Activated CD4-positive, alpha-beta T cell treated with anti-CD3 and anti-CD28 coated beads, Interleukin-10, Interleukin-2, amounts not matched to agents 100 ng/mL and 50 ng/mL, durations not matched to agents 16 hours and 8 hours (primary cell): ENCODE measurements at regions not wholly inside any gene's neighbourhood (a gene's known extent, or its start where the extent isn't known, plus 50 kb on each side); places are given as distances from the start of the nearest gene placed in this dataset.

ENCODE experiments used
- DNase-seq: peaks from one replicate; pipeline ENCODE4 v3.0.0-alpha.2; 2020

DNA sequence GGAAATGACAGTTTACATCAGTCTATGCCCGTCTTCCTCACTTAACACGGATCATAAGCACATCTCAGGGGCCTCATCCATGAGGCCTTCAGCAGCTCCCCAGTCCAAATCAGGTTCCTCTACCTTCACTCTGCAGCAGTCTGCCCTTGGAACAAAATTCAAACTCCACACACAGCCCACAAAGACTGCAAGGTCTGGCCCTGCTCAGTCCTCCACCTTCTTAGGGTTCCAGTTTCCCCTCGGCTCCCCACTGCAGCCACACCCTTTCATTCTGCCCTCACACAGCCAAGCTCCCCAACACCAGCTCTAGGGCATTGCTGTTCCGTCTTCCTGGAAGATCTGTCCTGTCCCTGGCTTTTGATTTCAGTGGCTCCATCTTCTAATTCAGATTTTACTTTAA is 95.2 kb upstream of the IQSEC1 start:
- DNase-seq: no peak

DNA sequence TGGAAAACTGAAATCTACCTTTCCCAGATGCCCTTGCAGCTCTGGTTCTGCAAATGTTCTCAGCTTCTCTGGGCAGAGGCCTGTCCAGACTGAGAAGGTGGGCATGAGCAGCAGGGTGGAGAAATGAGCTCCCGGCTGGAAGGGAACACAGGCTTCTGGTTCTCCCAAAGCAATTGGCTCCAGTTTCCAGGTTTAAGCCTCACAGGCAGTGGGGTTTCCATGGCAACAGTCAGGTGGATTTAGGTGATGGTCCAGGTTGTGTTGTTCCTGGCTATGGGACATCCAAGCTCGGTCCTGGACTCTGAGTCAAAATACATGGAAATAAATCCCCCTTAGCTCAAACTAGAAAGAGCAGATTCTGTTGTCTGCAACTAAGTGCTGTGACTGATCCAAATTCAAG is 94.6 kb upstream of the IQSEC1 start:
- DNase-seq: no peak

GRCh38 chr3:13167064-13167743 is 94.0 kb upstream of the IQSEC1 start:
- DNase-seq: no peak

DNA sequence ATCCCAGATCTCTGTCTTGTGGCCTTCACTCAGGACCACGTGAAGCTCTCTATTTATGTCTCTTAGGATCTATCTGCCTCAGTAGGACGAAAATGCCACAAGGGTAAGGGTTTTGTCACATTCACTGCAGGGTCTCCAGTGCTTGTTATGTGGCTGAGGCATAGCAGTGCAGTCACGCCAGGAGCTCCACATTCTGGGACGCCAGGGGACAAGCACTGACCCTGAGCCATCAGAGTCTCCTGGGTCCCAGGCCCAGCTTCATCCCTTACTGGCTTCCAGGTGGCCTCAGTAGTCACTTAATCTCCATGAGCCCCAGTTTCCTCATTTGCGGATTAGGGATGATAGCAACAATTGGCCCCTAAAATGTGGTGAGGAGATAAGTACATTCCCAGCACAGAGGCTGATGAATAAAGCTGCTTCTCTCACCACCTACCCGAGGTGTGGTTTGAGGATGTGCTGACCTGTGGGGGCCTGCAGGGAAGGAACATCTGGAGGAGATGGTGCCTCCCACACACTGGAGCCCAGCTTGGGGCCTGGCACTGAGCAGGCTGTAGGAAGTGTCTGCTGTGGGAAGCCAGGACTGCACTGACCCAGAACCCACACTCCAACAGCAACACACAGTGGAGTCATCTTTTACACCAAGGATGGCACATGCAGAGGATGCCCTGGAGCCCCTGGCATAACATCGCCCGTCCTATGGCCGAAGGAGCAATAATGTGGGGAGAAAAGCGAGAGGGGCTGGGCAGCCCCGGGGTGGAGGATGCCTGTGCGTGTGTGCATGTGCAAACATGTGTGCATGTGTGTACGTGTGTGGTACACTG is 93.2 kb upstream of the IQSEC1 start:
- DNase-seq: no peak

- no peak for DNase-seq
These were observed 92.3 kb upstream of the IQSEC1 start for GRCh38 chr3:13165576-13165975.

- DNase-seq: no peak
These were observed 91.8 kb upstream of the IQSEC1 start for GRCh38 chr3:13164893-13165492.

- no peak for DNase-seq
These were observed 90.7 kb upstream of the IQSEC1 start for GRCh38 chr3:13163848-13164382.

GRCh38 chr3:13162549-13163320 is 89.5 kb upstream of the IQSEC1 start:
- DNase-seq: no peak

DNA sequence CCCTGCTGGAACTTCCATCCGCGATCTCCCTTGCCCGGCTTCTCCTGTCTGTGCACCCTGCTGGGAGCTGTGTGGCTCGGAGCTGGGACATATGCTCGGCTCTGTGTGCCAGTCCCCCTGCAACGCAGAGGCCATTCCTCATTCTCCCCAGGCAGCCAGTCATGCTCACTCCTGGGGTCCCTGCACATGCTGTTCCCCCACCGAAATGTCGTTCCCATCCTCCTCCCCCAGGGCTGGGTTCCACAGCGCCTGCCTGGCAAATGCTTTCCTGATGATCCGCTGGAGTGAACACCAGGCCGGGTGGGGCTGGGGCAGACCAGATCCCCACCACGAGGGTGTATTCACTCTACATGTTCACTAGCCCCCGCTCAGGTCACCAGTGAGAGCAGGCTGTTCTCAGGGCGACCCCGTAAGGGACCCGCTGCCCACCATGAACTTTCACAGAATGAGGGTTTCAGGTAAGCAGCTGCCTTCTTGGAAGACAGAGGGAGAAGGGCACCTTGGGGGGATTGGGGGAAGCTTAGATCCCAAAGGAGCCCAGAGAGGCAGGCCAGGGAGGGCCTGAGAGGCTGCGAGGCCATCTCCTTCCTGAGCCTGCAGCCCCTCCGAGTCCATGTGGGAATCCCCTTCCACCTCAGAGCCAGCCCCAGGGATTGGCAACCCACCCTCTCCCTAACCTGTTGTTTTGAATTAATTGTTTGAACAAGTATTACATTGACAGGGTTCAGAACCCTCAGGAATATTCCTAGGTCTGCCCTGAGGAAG is 88.7 kb upstream of the IQSEC1 start:
- no peak for DNase-seq

DNA sequence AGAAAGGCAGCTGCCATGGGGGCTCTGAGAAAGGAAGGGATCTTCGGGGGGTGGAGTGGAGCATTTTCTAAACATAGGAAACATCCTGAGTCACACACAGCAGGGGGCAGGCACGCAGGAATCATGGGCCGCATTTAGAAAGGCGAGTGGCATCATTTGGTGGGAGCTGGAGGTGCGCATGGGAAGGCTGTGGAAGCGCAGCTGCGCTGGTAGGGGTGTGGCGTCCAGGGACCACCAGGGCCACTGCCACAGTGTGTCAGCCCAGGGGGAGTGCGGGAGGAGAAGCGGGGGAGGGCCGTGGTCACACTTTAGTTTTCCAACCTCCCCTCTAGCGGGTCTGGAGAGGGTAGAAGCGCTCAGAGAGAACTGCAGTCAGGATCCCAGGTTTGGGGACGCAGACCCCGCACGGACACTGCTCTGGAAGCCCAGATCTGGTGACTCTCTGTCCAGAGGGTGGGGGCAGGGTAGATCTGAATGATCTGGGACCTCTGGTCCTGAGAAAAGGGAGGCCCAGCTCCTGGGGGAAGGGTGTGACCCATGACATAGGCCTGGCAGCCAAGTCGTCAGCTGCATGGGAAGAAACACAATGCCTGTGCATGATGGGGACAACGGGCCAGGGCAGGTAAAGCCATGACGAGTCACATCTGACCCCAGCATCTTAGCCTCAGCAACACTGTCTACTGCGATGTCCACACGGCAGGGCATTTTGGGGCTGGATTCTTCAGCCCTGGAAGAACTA is 88.0 kb upstream of the IQSEC1 start:
- DNase-seq: no peak

DNA sequence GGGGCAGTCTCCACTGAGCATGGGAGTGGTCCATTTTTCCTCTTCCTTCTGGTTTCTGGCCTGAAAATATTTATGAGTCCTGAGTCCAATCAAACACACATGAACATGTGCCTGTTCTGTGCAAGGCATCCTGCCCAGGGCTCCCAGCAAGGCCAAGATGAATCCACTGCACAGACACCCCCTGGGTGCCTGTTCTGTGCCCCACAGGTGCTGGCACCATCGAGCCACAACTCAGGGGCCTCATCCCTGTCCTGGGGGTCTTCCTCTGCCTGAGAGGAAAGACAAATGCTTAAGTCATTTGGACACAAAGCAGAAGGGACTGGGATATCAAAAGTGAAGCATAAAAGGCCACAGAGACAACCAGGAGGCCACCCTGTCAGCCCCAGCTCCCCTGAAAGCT is 87.4 kb upstream of the IQSEC1 start:
- DNase-seq: no peak

DNA sequence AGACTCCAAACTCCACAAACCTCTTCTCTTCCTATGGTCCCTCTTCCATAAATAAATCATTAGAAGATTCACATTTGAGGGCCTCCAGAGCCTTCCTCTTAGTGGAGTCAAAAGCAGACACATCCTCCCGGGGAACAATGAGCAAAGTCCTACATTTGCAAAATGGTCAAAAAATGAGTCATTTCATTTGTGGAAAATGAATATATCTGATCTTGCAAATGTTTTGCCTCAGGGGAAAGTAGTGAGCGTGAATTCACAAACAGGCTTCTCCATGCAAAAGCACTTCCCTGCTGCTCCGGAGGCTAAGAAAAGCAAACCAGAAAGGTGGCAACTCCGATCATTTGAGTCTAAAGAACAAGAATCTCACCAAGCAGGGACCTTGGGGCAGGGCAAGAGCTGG is 86.7 kb upstream of the IQSEC1 start:
- no peak for DNase-seq

- no peak for DNase-seq
These were observed 85.6 kb upstream of the IQSEC1 start for GRCh38 chr3:13158871-13159270.

DNA sequence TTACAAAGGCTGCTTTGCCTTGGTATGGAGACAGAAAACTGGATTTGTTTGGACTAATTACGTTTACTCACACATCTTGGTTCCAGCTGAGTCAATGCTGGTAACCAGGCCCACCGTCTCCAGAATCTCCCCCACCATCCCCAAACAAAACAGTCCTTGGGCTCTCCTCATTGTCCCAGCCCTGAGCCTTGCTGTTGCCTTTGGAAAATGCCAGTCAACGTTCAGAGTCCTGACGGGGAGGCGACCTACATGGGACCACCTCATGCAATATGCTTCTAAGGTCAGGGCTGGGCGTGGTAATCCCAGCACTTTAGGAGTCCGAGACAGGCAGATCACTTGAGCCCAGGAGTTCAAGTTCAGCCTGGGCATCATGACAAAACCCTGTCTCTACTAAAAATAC is 85.2 kb upstream of the IQSEC1 start:
- no peak for DNase-seq

DNA sequence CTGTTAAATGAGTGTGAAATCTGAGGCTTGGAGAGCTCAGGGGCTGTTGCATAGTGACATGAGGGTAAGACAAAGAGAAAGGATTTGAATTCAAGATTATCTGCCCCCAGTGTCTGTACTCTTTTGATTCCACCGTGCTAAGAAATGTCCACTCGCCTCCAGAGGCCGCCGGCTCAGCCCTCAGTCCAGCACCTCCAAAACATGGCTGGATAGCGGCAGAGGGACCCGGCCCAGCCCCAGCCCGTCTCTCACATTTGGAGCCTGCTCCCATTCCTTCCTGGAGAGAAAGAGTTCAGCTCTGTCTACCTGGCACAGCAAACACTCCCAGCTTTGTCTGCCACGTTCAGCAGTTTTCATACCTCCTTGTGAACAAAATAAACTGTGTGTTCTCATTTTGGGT is 84.8 kb upstream of the IQSEC1 start:
- DNase-seq: no peak

GRCh38 chr3:13152826-13153710 is 79.8 kb upstream of the IQSEC1 start:
- DNase-seq: no peak

- no peak for DNase-seq
These were observed 77.4 kb upstream of the IQSEC1 start for GRCh38 chr3:13150624-13151023.

DNA sequence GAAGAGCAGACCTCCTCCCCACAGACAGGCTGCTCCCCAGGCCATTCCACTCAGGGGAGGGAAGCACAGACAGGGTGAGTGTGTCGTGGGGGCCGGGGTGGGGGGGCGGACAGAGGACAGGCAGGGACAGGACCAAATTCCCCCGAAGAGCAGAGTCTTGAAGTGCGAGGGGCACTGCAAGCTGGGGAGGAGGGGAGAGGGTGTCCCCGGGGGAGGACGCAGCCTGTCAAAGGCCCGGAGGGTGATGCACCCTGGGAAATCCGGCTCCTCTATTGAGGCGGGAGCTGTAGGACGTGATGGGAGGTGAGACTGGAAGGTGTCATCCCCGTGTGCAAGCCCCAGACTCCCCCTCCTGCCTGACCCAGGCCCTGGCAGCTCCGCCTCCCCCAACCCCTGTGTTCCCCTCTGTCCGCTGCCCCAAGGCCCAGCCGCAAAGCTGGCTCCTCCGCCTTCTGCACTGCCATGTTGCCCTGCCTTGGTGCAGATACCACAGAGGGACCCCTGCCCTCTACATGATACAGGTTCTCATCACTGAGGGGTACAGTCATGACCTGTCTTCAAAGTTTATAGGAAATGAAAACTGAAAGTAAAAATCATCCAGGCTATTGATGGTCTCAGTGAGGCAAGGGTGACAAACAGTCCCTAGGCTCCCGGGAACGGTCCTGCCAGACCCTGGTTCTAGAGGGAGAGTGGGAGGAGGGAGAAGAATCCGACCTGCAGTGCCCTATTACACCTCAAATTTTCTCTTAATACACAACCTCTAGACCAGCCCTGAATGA is 76.3 kb upstream of the IQSEC1 start:
- DNase-seq: no peak

GRCh38 chr3:13148561-13149329 is 75.5 kb upstream of the IQSEC1 start:
- DNase-seq: no peak
